ENCODE measurements at regions not wholly inside any gene's neighbourhood (a gene's known extent, or its start where the extent isn't known, plus 50 kb on each side); places are given as distances from the start of the nearest gene placed in this dataset.

DNA sequence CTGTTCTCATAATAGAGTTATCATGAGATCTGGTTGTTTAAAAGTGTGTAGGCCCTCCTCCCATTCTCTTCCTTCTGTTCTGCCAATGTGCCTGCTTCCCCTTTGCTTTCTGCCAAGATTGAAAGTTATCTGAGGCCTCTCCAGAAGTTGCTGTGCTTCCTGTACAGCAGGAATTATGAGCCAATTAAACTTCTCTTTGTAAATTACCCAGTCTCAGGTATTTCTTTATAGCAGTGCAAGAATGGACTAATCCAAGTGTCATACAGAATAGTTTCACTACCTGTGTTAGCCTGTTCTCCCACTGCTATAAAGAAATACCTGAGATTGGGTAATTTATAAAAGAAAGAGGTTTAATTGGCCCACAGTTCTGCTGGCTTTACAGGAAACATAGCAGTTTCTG, 100.0 kb downstream of the CD24 start:
- H3K9me3 ChIP-seq: peaks cover 14% of the 10 kb centered on the region
- H3K27me3 Mint-ChIP-seq (ENCODE audit: insufficient read depth, unreplicated experiment): no peaks in the 10 kb centered on the region
- H3K36me3 ChIP-seq (ENCODE audit: control insufficient read depth, insufficient read depth, low read length): no peaks in the 10 kb centered on the region
- H3K4me3 ChIP-seq (ENCODE audit: low read depth, low read length): no peak overlapping the region
- H3K36me3 Mint-ChIP-seq (ENCODE audit: insufficient read depth, unreplicated experiment): no peaks in the 10 kb centered on the region
- CTCF ChIA-PET: no interaction called here
- no TSS peak for BruUV-seq (replicated peaks)
- no peaks in the 10 kb centered on the region for H3K27me3 ChIP-seq (replicated peaks; ENCODE audit: control insufficient read depth, insufficient read depth, low read length)
- no peaks in the 10 kb centered on the region; the same call in 1 of the 2 replicates for H3K4me1 ChIP-seq
- peaks cover 5% of the 10 kb centered on the region for H3K4me1 Mint-ChIP-seq (ENCODE audit: low read depth, unreplicated experiment)
- peaks cover 39% of the 10 kb centered on the region for H3K9me3 Mint-ChIP-seq (ENCODE audit: unreplicated experiment)
- H3K4me3 Mint-ChIP-seq (ENCODE audit: unreplicated experiment): no peak overlapping the region
- POLR2A ChIA-PET: no interaction called here
- intact Hi-C loops (cut with micrococcal nuclease; ENCODE audit: unreplicated experiment): no loop called here
- no peak for DNase-seq
- TF ChIP-seq, protein P1, sequence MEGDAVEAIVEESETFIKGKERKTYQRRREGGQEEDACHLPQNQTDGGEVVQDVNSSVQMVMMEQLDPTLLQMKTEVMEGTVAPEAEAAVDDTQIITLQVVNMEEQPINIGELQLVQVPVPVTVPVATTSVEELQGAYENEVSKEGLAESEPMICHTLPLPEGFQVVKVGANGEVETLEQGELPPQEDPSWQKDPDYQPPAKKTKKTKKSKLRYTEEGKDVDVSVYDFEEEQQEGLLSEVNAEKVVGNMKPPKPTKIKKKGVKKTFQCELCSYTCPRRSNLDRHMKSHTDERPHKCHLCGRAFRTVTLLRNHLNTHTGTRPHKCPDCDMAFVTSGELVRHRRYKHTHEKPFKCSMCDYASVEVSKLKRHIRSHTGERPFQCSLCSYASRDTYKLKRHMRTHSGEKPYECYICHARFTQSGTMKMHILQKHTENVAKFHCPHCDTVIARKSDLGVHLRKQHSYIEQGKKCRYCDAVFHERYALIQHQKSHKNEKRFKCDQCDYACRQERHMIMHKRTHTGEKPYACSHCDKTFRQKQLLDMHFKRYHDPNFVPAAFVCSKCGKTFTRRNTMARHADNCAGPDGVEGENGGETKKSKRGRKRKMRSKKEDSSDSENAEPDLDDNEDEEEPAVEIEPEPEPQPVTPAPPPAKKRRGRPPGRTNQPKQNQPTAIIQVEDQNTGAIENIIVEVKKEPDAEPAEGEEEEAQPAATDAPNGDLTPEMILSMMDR (IDR thresholded peaks at IDR 0.05; ENCODE audit: insufficient read depth in 1 of 2, low read depth in 1 of 2, low read length in 1 of 2, severe bottlenecking in 1 of 2, unreplicated experiment in 1 of 2): no peak
- H3K27ac Mint-ChIP-seq (ENCODE audit: unreplicated experiment): no peak overlapping the region

DNA sequence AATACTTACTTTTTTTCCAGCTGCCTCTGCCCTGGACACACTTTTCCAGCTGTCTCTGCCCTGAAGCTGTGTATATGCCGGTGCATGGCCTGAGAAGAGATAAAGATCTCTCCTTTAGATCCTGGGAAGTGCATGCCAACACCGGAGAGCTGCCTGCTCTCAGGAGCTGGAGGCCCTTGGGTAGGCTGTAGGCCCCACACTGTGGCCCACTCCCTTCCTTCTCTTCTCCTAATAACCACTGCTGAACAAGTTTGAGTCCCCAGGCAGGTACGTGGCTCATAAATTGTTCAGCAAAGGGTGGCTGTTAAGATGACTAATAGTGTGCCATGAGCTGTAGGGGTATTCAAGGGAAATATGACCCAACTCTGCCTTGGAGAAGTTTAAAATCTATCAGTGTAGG, 102.5 kb downstream of the CD24 start:
- Mint-ChIP-seq H3K27ac (ENCODE audit: unreplicated experiment) (no peak overlapping the region), H3K9me3 (ENCODE audit: unreplicated experiment) (peaks cover 47% of the 10 kb centered on the region), H3K4me1 (ENCODE audit: low read depth, unreplicated experiment) (peaks cover 7% of the 10 kb centered on the region), H3K36me3 (ENCODE audit: insufficient read depth, unreplicated experiment) (no peaks in the 10 kb centered on the region), H3K27me3 (ENCODE audit: insufficient read depth, unreplicated experiment) (no peaks in the 10 kb centered on the region), H3K4me3 (ENCODE audit: unreplicated experiment) (no peak overlapping the region)
- Histone ChIP-seq H3K4me3 (ENCODE audit: low read depth, low read length) (no peak overlapping the region), H3K9me3 (peaks cover 17% of the 10 kb centered on the region), H3K36me3 (ENCODE audit: control insufficient read depth, insufficient read depth, low read length) (no peaks in the 10 kb centered on the region), H3K27me3 (replicated peaks; ENCODE audit: control insufficient read depth, insufficient read depth, low read length) (no peaks in the 10 kb centered on the region), H3K4me1 (no peaks in the 10 kb centered on the region; the same call in 1 of the 2 replicates)
- TF ChIP-seq, protein P1 (IDR thresholded peaks at IDR 0.05; ENCODE audit: insufficient read depth in 1 of 2, low read depth in 1 of 2, low read length in 1 of 2, severe bottlenecking in 1 of 2, unreplicated experiment in 1 of 2): no peak
- ChIA-PET POLR2A (no interaction called here), CTCF (no interaction called here)
- intact Hi-C loops (cut with micrococcal nuclease; ENCODE audit: unreplicated experiment): no loop called here
- DNase-seq: no peak
- BruUV-seq (replicated peaks): no TSS peak

DNA sequence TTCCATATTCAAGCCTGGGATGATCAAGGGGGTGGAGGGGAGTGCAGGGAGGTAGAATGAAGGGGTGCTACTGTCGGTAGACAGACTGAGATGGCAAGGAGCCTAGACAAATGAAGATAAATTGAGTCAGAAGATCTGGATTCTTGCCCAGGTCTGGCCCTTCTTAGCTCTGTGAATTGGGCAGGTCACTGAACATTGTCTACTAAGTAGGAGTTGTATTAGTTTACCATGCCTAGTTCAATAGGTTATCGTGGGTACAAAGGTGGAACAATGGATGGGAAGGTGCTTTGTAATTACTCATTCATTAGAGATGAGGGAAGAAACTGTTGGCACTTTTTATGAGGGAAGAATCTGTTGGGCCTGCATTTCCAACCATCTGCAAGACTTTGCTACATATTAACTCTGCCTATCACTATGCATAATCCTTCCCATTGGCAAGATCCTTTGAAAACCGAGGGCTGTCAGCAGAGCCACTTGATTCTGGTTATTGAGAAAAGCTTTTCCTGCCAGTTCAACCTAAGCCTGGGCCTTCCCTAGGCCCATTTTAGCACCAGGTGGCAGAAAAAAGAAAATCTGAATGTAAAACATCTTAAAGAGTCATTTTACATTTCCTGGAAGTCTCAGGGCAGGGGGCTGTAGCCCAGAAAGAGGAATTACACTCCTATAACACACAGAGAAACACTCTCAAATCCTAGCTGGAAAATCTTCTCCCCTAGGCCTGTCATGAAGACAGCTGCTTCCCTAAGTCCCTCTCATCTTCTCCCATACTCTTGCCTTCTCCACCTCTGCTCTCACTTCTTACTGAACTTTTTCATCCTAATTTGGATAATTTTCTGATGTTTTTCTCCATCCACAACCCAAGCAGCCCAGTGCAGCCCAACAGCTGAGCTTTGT, 103.5 kb downstream of the CD24 start:
- no TSS peak for BruUV-seq (replicated peaks)
- Mint-ChIP-seq H3K4me3 (ENCODE audit: unreplicated experiment) (no peak overlapping the region), H3K27me3 (ENCODE audit: insufficient read depth, unreplicated experiment) (no peaks in the 10 kb centered on the region), H3K9me3 (ENCODE audit: unreplicated experiment) (peaks cover 41% of the 10 kb centered on the region), H3K36me3 (ENCODE audit: insufficient read depth, unreplicated experiment) (no peaks in the 10 kb centered on the region), H3K4me1 (ENCODE audit: low read depth, unreplicated experiment) (peaks cover 7% of the 10 kb centered on the region), H3K27ac (ENCODE audit: unreplicated experiment) (no peak overlapping the region)
- Histone ChIP-seq H3K4me1 (no peaks in the 10 kb centered on the region; the same call in 1 of the 2 replicates), H3K4me3 (ENCODE audit: low read depth, low read length) (no peak overlapping the region), H3K36me3 (ENCODE audit: control insufficient read depth, insufficient read depth, low read length) (no peaks in the 10 kb centered on the region), H3K9me3 (peaks cover 17% of the 10 kb centered on the region), H3K27me3 (replicated peaks; ENCODE audit: control insufficient read depth, insufficient read depth, low read length) (no peaks in the 10 kb centered on the region)
- no peak for DNase-seq
- TF ChIP-seq, protein P1 (IDR thresholded peaks at IDR 0.05; ENCODE audit: insufficient read depth in 1 of 2, low read depth in 1 of 2, low read length in 1 of 2, severe bottlenecking in 1 of 2, unreplicated experiment in 1 of 2): no peak
- CTCF ChIA-PET: no interaction called here
- intact Hi-C loops (cut with micrococcal nuclease; ENCODE audit: unreplicated experiment): no loop called here
- POLR2A ChIA-PET: interaction anchor here (0.5 kb wide), 1 partner anchor 100 kb away, joined by 3 read pairs; no protein-coding TSS in a partner anchor

All from Caco-2 (cell line).